ENCODE measurements at regions not wholly inside any gene's neighbourhood (a gene's known extent, or its start where the extent isn't known, plus 50 kb on each side); places are given as distances from the start of the nearest gene placed in this dataset.

DNA sequence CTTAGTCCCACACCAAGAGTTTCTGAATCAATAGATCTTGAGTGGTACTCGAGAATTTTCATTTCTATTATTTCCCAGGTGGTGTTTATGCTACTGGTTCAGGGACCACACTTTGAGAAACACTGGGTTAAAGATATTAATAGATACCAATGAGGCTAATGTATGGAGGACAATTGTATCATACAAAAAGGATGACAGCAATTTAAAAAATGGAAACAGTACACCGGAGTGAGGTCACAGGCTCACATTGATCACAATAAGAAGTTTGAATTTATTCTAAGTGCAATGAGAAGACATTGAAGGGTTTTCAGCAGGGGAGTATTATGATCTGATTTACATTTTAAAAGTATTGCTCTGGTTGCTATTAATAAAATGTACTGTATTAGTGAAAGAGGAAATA lies 488.3 kb downstream of the PCDH17 start:
- TF ChIP-seq, protein P1, sequence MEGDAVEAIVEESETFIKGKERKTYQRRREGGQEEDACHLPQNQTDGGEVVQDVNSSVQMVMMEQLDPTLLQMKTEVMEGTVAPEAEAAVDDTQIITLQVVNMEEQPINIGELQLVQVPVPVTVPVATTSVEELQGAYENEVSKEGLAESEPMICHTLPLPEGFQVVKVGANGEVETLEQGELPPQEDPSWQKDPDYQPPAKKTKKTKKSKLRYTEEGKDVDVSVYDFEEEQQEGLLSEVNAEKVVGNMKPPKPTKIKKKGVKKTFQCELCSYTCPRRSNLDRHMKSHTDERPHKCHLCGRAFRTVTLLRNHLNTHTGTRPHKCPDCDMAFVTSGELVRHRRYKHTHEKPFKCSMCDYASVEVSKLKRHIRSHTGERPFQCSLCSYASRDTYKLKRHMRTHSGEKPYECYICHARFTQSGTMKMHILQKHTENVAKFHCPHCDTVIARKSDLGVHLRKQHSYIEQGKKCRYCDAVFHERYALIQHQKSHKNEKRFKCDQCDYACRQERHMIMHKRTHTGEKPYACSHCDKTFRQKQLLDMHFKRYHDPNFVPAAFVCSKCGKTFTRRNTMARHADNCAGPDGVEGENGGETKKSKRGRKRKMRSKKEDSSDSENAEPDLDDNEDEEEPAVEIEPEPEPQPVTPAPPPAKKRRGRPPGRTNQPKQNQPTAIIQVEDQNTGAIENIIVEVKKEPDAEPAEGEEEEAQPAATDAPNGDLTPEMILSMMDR (IDR thresholded peaks at IDR 0.05; ENCODE audit: low read depth, low read length, poor library complexity, severe bottlenecking): no peak
- no peak for TF ChIP-seq EZH2phosphoT487 (IDR thresholded peaks at IDR 0.05; ENCODE audit: borderline replicate concordance, low read length)

Measured in DOHH2 (cell line).